Thyroid gland (tissue), 4 donors: ENCODE measurements at regions not wholly inside any gene's neighbourhood (a gene's known extent, or its start where the extent isn't known, plus 50 kb on each side); places are given as distances from the start of the nearest gene placed in this dataset.

Experiments used
- CTCF ChIP-seq, 6 experiments: fragments of 200-600 bp in 3 of 6; fragments of 450-650 bp in 3 of 6; sonication (generic) in 3 of 6; IDR thresholded peaks; one replicate each; pipeline ENCODE4 v1.5.1; 2016 to 2019; ENCODE audit warnings: antibody characterized with exemption in 6 of 6, mild to moderate bottlenecking in 2 of 6, inconsistent platforms in 1 of 6, moderate library complexity in 1 of 6
- POLR2A ChIP-seq, 2 donors: fragments of 450-650 bp; IDR thresholded peaks; one replicate each; pipeline ENCODE4 v1.6.1; 2017; ENCODE audit warnings: antibody characterized with exemption in 2 of 2, mild to moderate bottlenecking in 2 of 2, moderate library complexity in 1 of 2

- TF ChIP-seq POLR2A (IDR thresholded peaks at IDR 0.05), result no peak
- no peak for TF ChIP-seq CTCF (IDR thresholded peaks at IDR 0.05)
Measured at GRCh38 chr18:65610939-65611338, 139.9 kb upstream of the CDH7 start.
